ENCODE measurements at regions not wholly inside any gene's neighbourhood (a gene's known extent, or its start where the extent isn't known, plus 50 kb on each side); places are given as distances from the start of the nearest gene placed in this dataset.
"Not testable (repeated sequence)": the region's sequence is repeated elsewhere in the genome, so short reads cannot be mapped to it uniquely, and the experiment has no call there.

GRCh38 chr3:5692446-5692845 is 504.9 kb downstream of the EDEM1 start:
- intact Hi-C loops (cut with DNase I): no loop called here
- Histone ChIP-seq H3K27ac (replicated peaks in 1 of 4) (no peak overlapping the region), H3K27me3 (no peaks in the 10 kb centered on the region), H3K4me3 (no peak overlapping the region), H3K36me3 (no peaks in the 10 kb centered on the region), H3K4me1 (no peaks in the 10 kb centered on the region), H3K9me3 (peaks cover 0 to 16% (median 12%) of the 10 kb centered on the region in 4 donors)
- 67% methylated on average over 7 of the region's 7 CpGs for WGBS
- no peak for TF ChIP-seq POLR2AphosphoS5 (IDR thresholded peaks at IDR 0.05)
- TF ChIP-seq, protein P1, sequence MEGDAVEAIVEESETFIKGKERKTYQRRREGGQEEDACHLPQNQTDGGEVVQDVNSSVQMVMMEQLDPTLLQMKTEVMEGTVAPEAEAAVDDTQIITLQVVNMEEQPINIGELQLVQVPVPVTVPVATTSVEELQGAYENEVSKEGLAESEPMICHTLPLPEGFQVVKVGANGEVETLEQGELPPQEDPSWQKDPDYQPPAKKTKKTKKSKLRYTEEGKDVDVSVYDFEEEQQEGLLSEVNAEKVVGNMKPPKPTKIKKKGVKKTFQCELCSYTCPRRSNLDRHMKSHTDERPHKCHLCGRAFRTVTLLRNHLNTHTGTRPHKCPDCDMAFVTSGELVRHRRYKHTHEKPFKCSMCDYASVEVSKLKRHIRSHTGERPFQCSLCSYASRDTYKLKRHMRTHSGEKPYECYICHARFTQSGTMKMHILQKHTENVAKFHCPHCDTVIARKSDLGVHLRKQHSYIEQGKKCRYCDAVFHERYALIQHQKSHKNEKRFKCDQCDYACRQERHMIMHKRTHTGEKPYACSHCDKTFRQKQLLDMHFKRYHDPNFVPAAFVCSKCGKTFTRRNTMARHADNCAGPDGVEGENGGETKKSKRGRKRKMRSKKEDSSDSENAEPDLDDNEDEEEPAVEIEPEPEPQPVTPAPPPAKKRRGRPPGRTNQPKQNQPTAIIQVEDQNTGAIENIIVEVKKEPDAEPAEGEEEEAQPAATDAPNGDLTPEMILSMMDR (IDR thresholded peaks at IDR 0.05): no peak
- DNase-seq (ENCODE audit: extremely low spot score): no peak

DNA sequence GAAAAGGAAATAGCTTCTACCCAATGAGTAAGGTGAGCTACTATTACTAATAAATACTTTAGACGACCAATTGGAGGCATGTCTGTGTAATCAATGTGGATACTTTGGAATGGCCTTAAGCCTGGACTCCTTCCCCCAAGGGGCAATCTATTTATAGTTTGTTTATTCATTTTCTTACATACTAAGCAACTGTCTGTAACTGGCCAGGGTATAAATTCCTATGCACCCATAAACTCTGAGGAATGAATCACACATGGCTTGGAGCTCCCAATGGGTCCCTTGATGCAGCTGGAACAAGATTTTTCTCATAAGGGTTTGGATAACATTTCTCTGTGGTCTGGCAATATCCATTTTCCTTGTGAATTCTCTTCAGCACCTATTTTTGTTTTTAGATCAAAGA is 506.8 kb downstream of the EDEM1 start:
- Histone ChIP-seq H3K27me3 (no peaks in the 10 kb centered on the region), H3K4me3 (no peak overlapping the region), H3K9me3 (peaks cover 0 to 16% (median 12%) of the 10 kb centered on the region in 4 donors), H3K4me1 (no peaks in the 10 kb centered on the region), H3K36me3 (no peaks in the 10 kb centered on the region), H3K27ac (replicated peaks in 1 of 4) (no peak overlapping the region)
- no peak for DNase-seq (ENCODE audit: extremely low spot score)
- 76% methylated on average over 1 of the region's 1 CpG for WGBS
- no peak for TF ChIP-seq EP300 (IDR thresholded peaks at IDR 0.05)
- TF ChIP-seq, protein P1 (IDR thresholded peaks at IDR 0.05): no peak
- TF ChIP-seq POLR2AphosphoS5 (IDR thresholded peaks at IDR 0.05): no peak
- TF ChIP-seq POLR2A (IDR thresholded peaks at IDR 0.05; ENCODE audit: low read depth): no peak
- intact Hi-C loops (cut with DNase I): no loop called here

GRCh38 chr3:5698851-5699250 is 511.3 kb downstream of the EDEM1 start:
- no peaks in the 10 kb centered on the region for H3K27me3 ChIP-seq

GRCh38 chr3:5699313-5699712 is 511.8 kb downstream of the EDEM1 start:
- Histone ChIP-seq H3K27ac (replicated peaks in 1 of 4) (no peak overlapping the region), H3K9me3 (no peaks in the 10 kb centered on the region), H3K36me3 (no peaks in the 10 kb centered on the region), H3K4me3 (no peak overlapping the region), H3K4me1 (no peaks in the 10 kb centered on the region), H3K27me3 (no peaks in the 10 kb centered on the region)
- TF ChIP-seq, protein P1 (IDR thresholded peaks at IDR 0.05): no peak
- TF ChIP-seq POLR2A (IDR thresholded peaks at IDR 0.05; ENCODE audit: low read depth) (no peak), POLR2AphosphoS5 (IDR thresholded peaks at IDR 0.05) (no peak), EP300 (IDR thresholded peaks at IDR 0.05) (no peak)
- no peak for DNase-seq (ENCODE audit: extremely low spot score)
- WGBS: 96% methylated on average over 6 of the region's 6 CpGs
- intact Hi-C loops (cut with DNase I): no loop called here

More at GRCh38 chr3:5698851-5699250, 511.3 kb downstream of the EDEM1 start:
- intact Hi-C loops (cut with DNase I): no loop called here
- DNase-seq (ENCODE audit: extremely low spot score): no peak
- no peaks in the 10 kb centered on the region for H3K9me3 ChIP-seq
- no peak overlapping the region for H3K27ac ChIP-seq (replicated peaks in 1 of 4)
- 86% methylated on average over 9 of the region's 9 CpGs for WGBS
- H3K36me3 ChIP-seq: no peaks in the 10 kb centered on the region
- no peak overlapping the region for H3K4me3 ChIP-seq
- TF ChIP-seq, protein P1 (IDR thresholded peaks at IDR 0.05): no peak
- TF ChIP-seq POLR2A (IDR thresholded peaks at IDR 0.05; ENCODE audit: low read depth) (no peak), EP300 (IDR thresholded peaks at IDR 0.05) (no peak), POLR2AphosphoS5 (IDR thresholded peaks at IDR 0.05) (no peak)
- no peaks in the 10 kb centered on the region for H3K4me1 ChIP-seq

- WGBS: 82% methylated on average over 2 of the region's 2 CpGs
These were observed 512.3 kb downstream of the EDEM1 start for GRCh38 chr3:5699811-5700210.

DNA sequence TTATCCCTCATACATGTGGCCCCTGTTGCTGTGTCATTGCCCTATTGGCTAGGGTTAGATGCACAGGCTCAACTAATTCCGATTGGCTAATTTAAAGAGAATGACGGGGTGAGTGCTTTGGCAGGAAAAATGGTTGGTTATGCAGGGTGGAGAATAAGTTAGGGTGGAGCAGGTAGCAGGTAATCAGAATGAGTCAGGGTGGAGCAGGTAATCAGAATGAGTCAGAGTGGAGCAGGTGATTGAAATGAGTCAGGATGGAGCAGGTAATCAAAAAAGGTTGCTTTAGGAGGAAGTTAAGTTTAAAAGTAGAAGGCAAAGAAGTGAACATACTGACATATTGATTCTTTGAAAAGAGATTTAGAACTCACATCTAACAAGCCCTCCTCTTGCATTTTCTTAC is 513.5 kb downstream of the EDEM1 start:
- H3K9me3 ChIP-seq; DNase-seq (ENCODE audit: extremely low spot score); H3K4me3 ChIP-seq; intact Hi-C loops (cut with DNase I); H3K27ac ChIP-seq (replicated peaks in 1 of 4); H3K27me3 ChIP-seq; H3K4me1 ChIP-seq; H3K36me3 ChIP-seq: not testable (repeated sequence)
- WGBS: 87% methylated on average over 2 of the region's 2 CpGs

More at GRCh38 chr3:5699811-5700210, 512.3 kb downstream of the EDEM1 start:
- H3K36me3 ChIP-seq: no peaks in the 10 kb centered on the region
- intact Hi-C loops (cut with DNase I): no loop called here
- H3K27me3 ChIP-seq: no peaks in the 10 kb centered on the region
- H3K9me3 ChIP-seq: no peaks in the 10 kb centered on the region
- TF ChIP-seq EP300 (IDR thresholded peaks at IDR 0.05): no peak
- no peak for TF ChIP-seq POLR2AphosphoS5 (IDR thresholded peaks at IDR 0.05)
- TF ChIP-seq POLR2A (IDR thresholded peaks at IDR 0.05; ENCODE audit: low read depth): no peak
- TF ChIP-seq, protein P1 (IDR thresholded peaks at IDR 0.05): no peak
- no peaks in the 10 kb centered on the region for H3K4me1 ChIP-seq
- DNase-seq (ENCODE audit: extremely low spot score): no peak
- no peak overlapping the region for H3K27ac ChIP-seq (replicated peaks in 1 of 4)
- H3K4me3 ChIP-seq: no peak overlapping the region
